HG03378 (cell line): ENCODE measurements at regions not wholly inside any gene's neighbourhood (a gene's known extent, or its start where the extent isn't known, plus 50 kb on each side); places are given as distances from the start of the nearest gene placed in this dataset.
"Not testable (repeated sequence)": the region's sequence is repeated elsewhere in the genome, so short reads cannot be mapped to it uniquely, and the experiment has no call there.

Experiments
- ATAC-seq: cut with Tn5 transposase; IDR thresholded peaks from one replicate; pipeline ENCODE4 v1.9.1; 2021; ENCODE audit warnings: mild to moderate bottlenecking, moderate library complexity; ENCODE audit not compliant: unreplicated experiment

GRCh38 chr4:34921391-34921790, 1322.9 kb downstream of the ARAP2 start:
- no peak for ATAC-seq

GRCh38 chr4:34922325-34922724, 1322.0 kb downstream of the ARAP2 start:
- no peak for ATAC-seq

- ATAC-seq: no peak
Measured at GRCh38 chr4:34932591-34932990, 1311.7 kb downstream of the ARAP2 start.

GRCh38 chr4:34935739-34936138, 1308.6 kb downstream of the ARAP2 start:
- ATAC-seq: no peak

- ATAC-seq: no peak
Measured at GRCh38 chr4:34939073-34939472, 1305.2 kb downstream of the ARAP2 start.

- no peak for ATAC-seq
Measured at GRCh38 chr4:34943741-34944386, 1300.5 kb downstream of the ARAP2 start.

- no peak for ATAC-seq
Measured at GRCh38 chr4:34950926-34951325, 1293.4 kb downstream of the ARAP2 start.

- no peak for ATAC-seq
Measured at GRCh38 chr4:34953145-34953799, 1291.0 kb downstream of the ARAP2 start.

GRCh38 chr4:34964613-34965012, 1279.7 kb downstream of the ARAP2 start:
- ATAC-seq: no peak

- ATAC-seq: no peak
Measured at GRCh38 chr4:34972189-34972588, 1272.1 kb downstream of the ARAP2 start.

- ATAC-seq: no peak
Measured at GRCh38 chr4:34973650-34974312, 1270.5 kb downstream of the ARAP2 start.

GRCh38 chr4:34974313-34974680, 1270.0 kb downstream of the ARAP2 start:
- ATAC-seq: no peak

- ATAC-seq: not testable (repeated sequence)
Measured at GRCh38 chr4:35021222-35021621, 1223.1 kb downstream of the ARAP2 start.

GRCh38 chr4:35025152-35025834, 1219.0 kb downstream of the ARAP2 start:
- ATAC-seq: no peak

GRCh38 chr4:35038079-35038805, 1206.1 kb downstream of the ARAP2 start:
- ATAC-seq: no peak

- no peak for ATAC-seq
Measured at GRCh38 chr4:35038845-35039244, 1205.5 kb downstream of the ARAP2 start.

GRCh38 chr4:35052546-35052945, 1191.8 kb downstream of the ARAP2 start:
- no peak for ATAC-seq

GRCh38 chr4:35063031-35063570, 1181.2 kb downstream of the ARAP2 start:
- no peak for ATAC-seq

- ATAC-seq: no peak
Measured at GRCh38 chr4:35066406-35066805, 1177.9 kb downstream of the ARAP2 start.

- ATAC-seq: no peak
Measured at GRCh38 chr4:35080799-35081198, 1163.5 kb downstream of the ARAP2 start.

- no peak for ATAC-seq
Measured at GRCh38 chr4:35087218-35087617, 1157.1 kb downstream of the ARAP2 start.
